IPS DF 6.9 (cell line): ENCODE measurements at regions not wholly inside any gene's neighbourhood (a gene's known extent, or its start where the extent isn't known, plus 50 kb on each side); places are given as distances from the start of the nearest gene placed in this dataset.

Experiments
- DNase-seq: peaks from one replicate; pipeline ENCODE4 v3.0.0-alpha.2; 2013; ENCODE audit warnings: low read depth, low spot score
- H3K27ac ChIP-seq: one replicate; pipeline ENCODE4 v1.5.1; 2013; ENCODE audit warnings: low read length, control low read depth
- H3K27me3 ChIP-seq: 2 replicates; pipeline ENCODE4 v1.6.1; 2013; ENCODE audit warnings: mild to moderate bottlenecking, low read length; ENCODE audit not compliant: control insufficient read depth, insufficient read depth
- H3K36me3 ChIP-seq: 2 replicates; pipeline ENCODE4 v1.6.1; 2013; ENCODE audit warnings: low read length; ENCODE audit not compliant: control insufficient read depth, insufficient read depth
- H3K4me1 ChIP-seq: 2 replicates; pipeline ENCODE4 v1.6.1; 2013; ENCODE audit warnings: low read length; ENCODE audit not compliant: control insufficient read depth, insufficient read depth
- H3K4me3 ChIP-seq: 2 replicates; pipeline ENCODE4 v1.5.1; 2013; ENCODE audit warnings: mild to moderate bottlenecking, low read length
- H3K9me3 ChIP-seq: 2 replicates; pipeline ENCODE4 v1.6.1; 2013; ENCODE audit warnings: low read length, inconsistent platforms; ENCODE audit not compliant: control insufficient read depth, insufficient read depth
- WGBS: extraction: QIAGEN DNeasy Blood & Tissue Kit; methylation state at CpG from one replicate; pipeline ENCODE4 v1.1.7; 2013; ENCODE audit warnings: mixed read lengths, missing lambda C conversion rate; ENCODE audit not compliant: insufficient read length, insufficient coverage; 5-methylcytosine and 5-hydroxymethylcytosine counted together

DNA sequence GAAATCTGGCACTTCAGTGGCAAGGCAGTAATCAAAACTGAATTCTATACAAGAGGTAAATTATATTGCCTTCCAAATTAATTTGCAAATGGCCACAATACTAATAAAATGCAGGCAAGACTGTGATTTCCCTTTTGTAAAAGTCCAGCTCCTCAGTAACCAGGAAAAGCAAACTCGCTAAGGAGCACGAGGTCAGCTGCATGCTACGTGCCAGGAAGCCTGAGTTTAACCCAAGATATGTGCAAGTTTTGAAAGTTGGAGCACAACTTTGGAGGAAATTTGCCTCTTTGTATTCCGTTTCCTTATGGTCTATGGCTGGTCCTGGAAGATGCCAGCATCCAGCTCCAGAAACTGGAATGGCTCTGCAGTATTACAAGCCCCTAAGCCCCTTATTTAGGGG is 226.8 kb upstream of the DYNLRB2 start:
- no peaks in the 10 kb centered on the region for H3K27me3 ChIP-seq
- H3K9me3 ChIP-seq: no peaks in the 10 kb centered on the region
- H3K4me1 ChIP-seq: no peaks in the 10 kb centered on the region
- DNase-seq: no peak
- WGBS: no CpG with 5 or more reads among the region's 4 CpGs
- H3K27ac ChIP-seq: no peak overlapping the region
- H3K4me3 ChIP-seq: no peak overlapping the region
- H3K36me3 ChIP-seq: no peaks in the 10 kb centered on the region

- DNase-seq: no peak
- WGBS: no CpG with 5 or more reads among the region's 3 CpGs
- no peak overlapping the region for H3K27ac ChIP-seq
- H3K4me3 ChIP-seq: no peak overlapping the region
- no peaks in the 10 kb centered on the region for H3K9me3 ChIP-seq
- no peaks in the 10 kb centered on the region for H3K4me1 ChIP-seq
- no peaks in the 10 kb centered on the region for H3K36me3 ChIP-seq
- no peaks in the 10 kb centered on the region for H3K27me3 ChIP-seq
These were observed 231.6 kb upstream of the DYNLRB2 start for GRCh38 chr16:80309178-80309577.

GRCh38 chr16:80305410-80305809 is 235.4 kb upstream of the DYNLRB2 start:
- DNase-seq: no peak
- H3K4me1 ChIP-seq: no peaks in the 10 kb centered on the region
- H3K4me3 ChIP-seq: no peak overlapping the region
- H3K27ac ChIP-seq: no peak overlapping the region
- H3K9me3 ChIP-seq: no peaks in the 10 kb centered on the region
- no CpG with 5 or more reads among the region's 2 CpGs for WGBS
- no peaks in the 10 kb centered on the region for H3K27me3 ChIP-seq
- no peaks in the 10 kb centered on the region for H3K36me3 ChIP-seq

DNA sequence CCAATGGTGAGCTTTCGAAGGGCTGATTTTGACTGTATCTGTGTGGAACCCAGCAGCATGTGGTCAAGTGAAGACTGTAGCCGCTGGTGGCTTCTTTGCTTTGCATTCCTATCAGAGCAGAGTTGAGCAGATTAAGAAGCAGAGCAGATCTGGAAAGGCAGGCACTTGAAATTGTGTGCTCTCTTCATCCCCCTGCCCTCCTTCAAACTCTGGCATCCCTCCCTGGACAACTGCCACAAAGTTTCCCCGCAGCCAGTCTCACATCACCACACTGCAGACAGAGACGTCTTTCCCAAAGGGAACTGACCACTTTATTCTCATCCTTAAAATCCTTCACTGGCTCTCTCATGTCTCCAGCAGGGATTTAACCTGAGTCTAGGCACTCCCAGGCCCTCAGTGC is 237.1 kb upstream of the DYNLRB2 start:
- no peaks in the 10 kb centered on the region for H3K27me3 ChIP-seq
- H3K36me3 ChIP-seq: no peaks in the 10 kb centered on the region
- H3K4me3 ChIP-seq: no peak overlapping the region
- no CpG with 5 or more reads among the region's 4 CpGs for WGBS
- no peak overlapping the region for H3K27ac ChIP-seq
- DNase-seq: no peak
- H3K4me1 ChIP-seq: no peaks in the 10 kb centered on the region
- H3K9me3 ChIP-seq: no peaks in the 10 kb centered on the region

DNA sequence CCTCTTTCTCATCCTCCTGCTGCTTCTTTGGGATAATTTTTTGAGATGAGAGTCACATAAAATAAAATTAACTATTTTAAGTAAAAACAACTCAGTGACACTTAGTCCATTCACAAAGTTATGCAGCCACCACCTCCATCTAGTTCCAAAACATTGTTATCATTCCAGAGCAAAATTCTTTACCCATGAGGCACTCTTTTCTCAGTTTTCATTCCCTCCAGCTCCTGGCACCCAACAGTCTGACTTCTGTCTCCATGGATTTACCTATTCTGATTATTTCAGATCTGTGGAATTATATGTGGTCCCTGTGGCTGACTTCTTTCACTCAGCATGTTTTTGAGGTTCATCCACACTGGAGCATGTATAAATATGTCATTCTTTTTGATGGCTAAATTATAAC is 239.9 kb upstream of the DYNLRB2 start:
- Histone ChIP-seq H3K27me3 (no peaks in the 10 kb centered on the region), H3K27ac (no peak overlapping the region), H3K36me3 (no peaks in the 10 kb centered on the region), H3K9me3 (no peaks in the 10 kb centered on the region), H3K4me3 (no peak overlapping the region), H3K4me1 (no peaks in the 10 kb centered on the region)
- DNase-seq: no peak

- no peak for DNase-seq
- Histone ChIP-seq H3K4me1 (no peaks in the 10 kb centered on the region), H3K27ac (no peak overlapping the region), H3K36me3 (no peaks in the 10 kb centered on the region), H3K4me3 (no peak overlapping the region), H3K9me3 (no peaks in the 10 kb centered on the region), H3K27me3 (no peaks in the 10 kb centered on the region)
- no CpG with 5 or more reads among the region's 4 CpGs for WGBS
These were observed 240.3 kb upstream of the DYNLRB2 start for GRCh38 chr16:80300456-80300855.

- no peak overlapping the region for H3K4me3 ChIP-seq
- no peak overlapping the region for H3K27ac ChIP-seq
These were observed 241.4 kb upstream of the DYNLRB2 start for GRCh38 chr16:80299416-80299815.

GRCh38 chr16:80298676-80299075 is 242.1 kb upstream of the DYNLRB2 start:
- H3K27ac ChIP-seq: no peak overlapping the region

More at GRCh38 chr16:80299416-80299815, 241.4 kb upstream of the DYNLRB2 start:
- Histone ChIP-seq H3K4me1 (no peaks in the 10 kb centered on the region), H3K27me3 (no peaks in the 10 kb centered on the region), H3K9me3 (no peaks in the 10 kb centered on the region), H3K36me3 (no peaks in the 10 kb centered on the region)
- no peak for DNase-seq
- WGBS: no CpG with 5 or more reads among the region's 6 CpGs

GRCh38 chr16:80296034-80296433 is 244.8 kb upstream of the DYNLRB2 start:
- no peaks in the 10 kb centered on the region for H3K27me3 ChIP-seq
- no peak for DNase-seq
- H3K4me3 ChIP-seq: no peak overlapping the region
- H3K36me3 ChIP-seq: no peaks in the 10 kb centered on the region
- no peak overlapping the region for H3K27ac ChIP-seq
- H3K4me1 ChIP-seq: no peaks in the 10 kb centered on the region
- H3K9me3 ChIP-seq: no peaks in the 10 kb centered on the region
- WGBS: no CpG with 5 or more reads among the region's 7 CpGs

More at GRCh38 chr16:80298676-80299075, 242.1 kb upstream of the DYNLRB2 start:
- no peak overlapping the region for H3K4me3 ChIP-seq
- H3K4me1 ChIP-seq: no peaks in the 10 kb centered on the region
- H3K9me3 ChIP-seq: no peaks in the 10 kb centered on the region
- no peaks in the 10 kb centered on the region for H3K36me3 ChIP-seq
- no peaks in the 10 kb centered on the region for H3K27me3 ChIP-seq
- DNase-seq: no peak

GRCh38 chr16:80294172-80294571 is 246.6 kb upstream of the DYNLRB2 start:
- Histone ChIP-seq H3K9me3 (no peaks in the 10 kb centered on the region), H3K4me3 (no peak overlapping the region), H3K36me3 (no peaks in the 10 kb centered on the region), H3K27me3 (no peaks in the 10 kb centered on the region), H3K27ac (no peak overlapping the region), H3K4me1 (no peaks in the 10 kb centered on the region)
- WGBS: no CpG with 5 or more reads among the region's 4 CpGs
- DNase-seq: no peak

DNA sequence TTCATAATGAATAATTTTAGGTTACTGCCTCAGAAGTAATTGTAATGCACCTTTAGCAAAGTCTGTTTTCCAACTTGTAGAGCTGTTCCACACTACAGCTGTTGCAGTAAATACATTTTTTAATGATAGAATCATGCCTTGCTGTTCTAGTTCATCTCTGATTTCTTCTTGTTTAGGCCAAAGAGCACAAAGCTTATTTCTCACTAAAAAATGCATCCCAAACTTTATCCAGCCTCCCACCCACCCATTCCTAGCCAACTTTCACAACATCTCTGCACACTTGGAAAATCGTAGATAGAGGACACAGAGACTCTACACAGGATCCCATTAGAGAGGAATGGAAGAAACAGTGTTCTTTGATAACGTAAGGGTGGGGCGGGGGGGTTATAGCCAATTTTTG is 252.2 kb upstream of the DYNLRB2 start:
- Histone ChIP-seq H3K27me3 (no peaks in the 10 kb centered on the region), H3K4me3 (no peak overlapping the region), H3K4me1 (no peaks in the 10 kb centered on the region), H3K9me3 (no peaks in the 10 kb centered on the region), H3K27ac (no peak overlapping the region), H3K36me3 (no peaks in the 10 kb centered on the region)
- no CpG with 5 or more reads among the region's 3 CpGs for WGBS
- DNase-seq: no peak
